Stimulated activated naive CD8-positive, alpha-beta T cell treated with anti-CD3 and anti-CD28 coated beads, Interleukin-15, Interleukin-2, amounts not matched to agents 100 U/mL and 50 U/mL, for 24 hours (primary cell): ENCODE measurements at regions not wholly inside any gene's neighbourhood (a gene's known extent, or its start where the extent isn't known, plus 50 kb on each side); places are given as distances from the start of the nearest gene placed in this dataset.
A peak's percentile ranks its signal among the peaks of the same experiment; 100 is the strongest.
"Not testable (repeated sequence)": the region's sequence is repeated elsewhere in the genome, so short reads cannot be mapped to it uniquely, and the experiment has no call there.

ENCODE experiments used
- ATAC-seq: fragments of 150-1000 bp; cut with Tn5 transposase; one replicate; pipeline ENCODE4 v1.10.0; 2021
- DNase-seq: peaks from one replicate; pipeline ENCODE4 v3.0.0; 2021

DNA sequence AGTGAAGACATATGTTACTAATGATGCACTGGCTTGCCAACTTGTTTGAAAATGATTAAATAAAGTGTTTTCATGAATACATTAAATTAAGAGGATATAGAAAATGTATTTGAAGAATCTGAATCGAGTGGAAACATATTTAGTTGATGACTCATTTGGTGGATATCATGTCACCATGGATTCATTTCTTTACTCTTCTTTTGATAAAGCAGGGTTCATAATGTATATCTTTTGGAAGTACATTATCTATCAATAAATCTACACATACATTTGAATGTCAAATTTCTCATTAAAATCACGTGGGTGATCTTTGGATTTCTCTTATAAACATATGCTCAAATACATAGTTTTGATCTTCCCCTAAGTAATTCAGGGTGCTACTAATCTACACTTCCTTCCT lies 1148.1 kb upstream of the ACO1 start:
- ATAC-seq, result no peak
- no peak for DNase-seq

GRCh38 chr9:31243386-31243785 lies 1141.1 kb upstream of the ACO1 start:
- DNase-seq, result no peak
- no peak for ATAC-seq

DNA sequence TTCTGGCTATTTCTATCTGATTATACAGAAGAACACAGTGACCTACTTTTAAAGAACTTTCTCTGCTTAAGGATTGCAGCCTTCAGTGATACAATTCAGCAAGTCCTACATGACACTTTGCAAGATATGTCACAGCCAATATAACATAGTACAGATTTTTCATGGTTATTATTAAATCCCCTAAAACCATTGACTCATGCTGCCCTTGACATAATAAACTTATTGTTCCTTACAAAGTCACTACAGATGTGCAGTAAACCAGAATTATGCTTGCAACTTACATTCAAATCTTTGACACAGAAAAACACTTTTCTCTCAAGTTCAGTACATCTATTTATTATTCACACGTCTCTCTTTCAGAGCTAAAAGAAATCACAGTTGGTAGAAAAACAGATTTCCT lies 1136.3 kb upstream of the ACO1 start:
- DNase-seq (no peak), ATAC-seq (no peak)

DNA sequence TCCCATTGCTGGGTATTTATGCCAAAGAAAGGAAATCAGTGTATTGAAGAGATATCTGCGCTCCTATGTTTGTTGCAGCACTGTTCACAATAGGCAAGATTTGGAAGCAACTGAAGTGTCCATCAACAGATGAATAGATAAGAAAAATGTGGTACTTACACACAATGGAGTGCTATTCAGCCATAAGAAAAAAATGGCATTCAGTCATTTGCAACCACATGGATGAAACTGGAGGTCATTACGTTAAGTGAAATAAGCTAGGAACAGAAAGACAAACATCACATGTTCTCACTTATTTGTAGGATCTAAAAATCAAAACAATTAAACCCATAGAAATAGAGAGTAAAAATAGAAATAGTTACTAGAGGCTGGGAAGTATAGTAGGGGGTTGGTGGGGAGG lies 1133.1 kb upstream of the ACO1 start:
- no peak for DNase-seq
- no peak for ATAC-seq

GRCh38 chr9:31253800-31254762 lies 1130.4 kb upstream of the ACO1 start:
- DNase-seq, result no peak
- no peak for ATAC-seq

DNA sequence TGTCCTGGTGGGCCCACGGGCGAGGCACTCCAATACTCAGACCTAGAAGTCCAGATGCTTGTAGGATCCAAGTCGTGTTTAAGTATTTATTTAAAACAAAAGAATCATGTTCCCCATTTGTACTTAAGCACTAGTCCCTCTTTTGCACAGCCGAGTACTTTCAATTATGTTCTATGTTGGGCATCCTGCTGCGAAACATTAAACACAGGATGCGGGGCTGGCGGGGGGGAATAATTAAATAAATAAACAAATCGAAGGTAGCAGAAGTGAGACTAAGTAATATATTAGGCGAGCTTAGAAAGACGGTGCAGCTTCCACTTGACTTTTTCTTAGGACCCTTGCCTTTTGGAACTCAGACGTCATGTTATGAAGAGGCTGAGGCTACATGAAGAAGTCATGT lies 1129.2 kb upstream of the ACO1 start:
- ATAC-seq, result no peak
- no peak for DNase-seq

GRCh38 chr9:31259824-31260223 lies 1124.6 kb upstream of the ACO1 start:
- no peak for DNase-seq
- ATAC-seq, result no peak

DNA sequence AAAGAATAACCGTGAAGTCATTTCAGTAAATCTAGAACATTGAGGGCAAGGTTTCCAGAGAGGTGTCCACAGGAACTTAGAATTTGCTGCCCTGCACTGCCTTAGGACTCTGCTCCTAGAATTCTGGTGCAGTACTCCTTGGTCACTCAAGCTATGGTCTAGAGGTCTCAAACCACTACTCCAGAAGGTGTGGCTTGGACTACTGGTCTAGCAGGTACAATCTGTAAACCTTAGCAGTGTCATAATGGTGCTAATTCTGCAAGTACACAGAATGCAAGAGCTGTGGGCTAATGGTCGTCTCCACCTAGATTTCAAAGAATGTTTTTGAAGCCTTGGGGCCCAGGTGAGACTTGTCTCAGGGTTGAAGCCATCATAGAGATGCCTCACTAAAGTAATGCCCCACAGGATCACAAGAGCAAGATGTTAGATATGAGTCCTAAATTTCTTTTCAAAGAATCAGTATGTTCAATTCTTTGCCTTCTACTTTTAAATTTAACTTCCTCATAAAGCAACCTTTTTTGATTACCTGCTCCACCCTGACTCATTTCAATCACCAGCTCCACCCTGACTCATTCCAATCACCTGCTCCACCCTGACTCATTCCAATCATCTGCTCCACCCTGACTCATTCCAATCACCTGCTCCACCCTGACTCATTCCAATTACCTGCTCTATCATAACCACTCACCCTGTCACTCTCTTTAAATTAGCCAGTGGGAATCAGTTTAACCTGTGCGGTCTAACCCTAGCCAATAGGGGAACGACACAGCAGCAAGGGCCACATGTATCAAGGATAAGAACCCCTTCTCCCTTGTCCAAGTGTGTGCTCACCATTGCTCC lies 1111.8 kb upstream of the ACO1 start:
- ATAC-seq, result peak; percentile 28
- no peak for DNase-seq

DNA sequence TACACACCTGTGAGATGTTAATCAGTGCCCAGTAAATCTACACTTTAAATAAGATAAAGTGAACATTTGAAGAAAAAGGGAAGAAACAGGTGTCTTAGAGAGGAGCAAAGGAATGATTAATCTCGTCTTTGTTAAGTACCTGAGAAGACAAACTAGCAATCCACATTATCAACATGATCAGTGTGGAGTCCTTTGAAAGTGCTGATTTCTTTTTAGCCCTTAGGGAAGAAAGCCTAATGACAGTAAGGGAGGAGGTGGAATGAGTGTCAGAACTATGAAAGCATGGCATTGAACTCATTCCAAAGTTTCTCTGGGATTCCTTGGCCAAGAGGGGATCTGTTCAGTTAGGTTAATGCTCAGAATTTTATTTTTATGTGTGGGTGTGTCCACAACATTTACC lies 1109.0 kb upstream of the ACO1 start:
- ATAC-seq (no peak), DNase-seq (no peak)

DNA sequence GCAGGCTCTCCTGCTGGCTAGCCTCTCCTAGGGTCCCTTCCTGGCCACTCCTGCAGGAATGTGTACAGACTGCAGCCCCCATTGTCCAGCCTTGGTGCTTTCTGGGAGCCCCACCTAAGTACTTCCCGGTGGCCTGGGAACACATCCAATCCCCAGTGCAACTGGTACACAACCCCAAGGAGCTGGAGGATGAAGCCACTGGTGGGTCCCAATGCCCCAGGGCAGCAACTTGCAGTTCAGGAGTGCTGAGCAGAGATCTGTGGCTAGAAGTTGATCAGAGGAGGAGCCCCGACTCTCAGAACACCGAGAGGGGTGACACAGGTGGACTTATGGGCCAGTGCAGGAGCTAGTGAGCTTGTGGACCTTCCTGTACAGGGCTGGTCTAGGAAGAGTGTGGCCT lies 1093.7 kb upstream of the ACO1 start:
- DNase-seq (no peak), ATAC-seq (no peak)

GRCh38 chr9:31302620-31303418 lies 1081.6 kb upstream of the ACO1 start:
- DNase-seq (no peak), ATAC-seq (peak; percentile 23)

GRCh38 chr9:31304576-31304975 lies 1079.9 kb upstream of the ACO1 start:
- no peak for DNase-seq
- no peak for ATAC-seq

DNA sequence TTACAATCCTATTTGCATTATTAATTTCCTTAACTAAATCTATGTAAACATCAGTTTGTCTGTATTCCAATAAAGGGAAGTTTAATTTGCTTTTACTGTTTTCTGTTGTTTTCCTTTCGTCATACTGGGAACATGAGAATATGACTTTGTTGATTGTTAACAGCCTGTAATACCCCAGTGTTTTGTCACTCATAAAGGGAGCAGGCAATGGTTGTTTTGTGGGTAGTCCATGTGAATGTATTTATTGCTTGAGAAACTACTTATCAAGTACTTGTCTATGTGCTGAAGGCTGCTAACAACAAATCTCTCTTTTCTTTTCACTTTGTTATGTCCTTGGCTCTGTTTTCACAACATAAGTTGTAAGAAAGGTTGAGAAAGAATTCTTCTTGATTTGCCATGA lies 1070.2 kb upstream of the ACO1 start:
- no peak for ATAC-seq
- DNase-seq, result no peak

DNA sequence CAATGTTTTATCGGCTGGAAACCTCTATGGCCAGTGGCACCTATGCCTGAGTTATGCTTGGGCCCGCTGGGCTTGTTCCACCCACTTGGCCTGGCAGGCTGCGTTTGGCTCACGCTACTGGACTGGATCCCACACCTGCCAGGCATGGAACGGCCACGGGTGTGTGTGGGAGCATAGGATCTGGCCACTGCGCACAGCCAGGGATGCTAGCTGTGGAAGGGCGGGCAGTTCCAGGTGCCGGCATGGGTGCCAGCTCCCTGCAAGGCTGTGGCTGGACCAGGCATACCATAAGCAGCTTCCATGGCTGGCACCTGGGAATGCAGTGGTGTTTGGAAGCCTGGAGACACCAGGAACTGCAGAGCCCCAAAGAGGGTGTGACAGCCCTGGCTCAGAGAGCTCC lies 1063.9 kb upstream of the ACO1 start:
- DNase-seq (no peak), ATAC-seq (no peak)

DNA sequence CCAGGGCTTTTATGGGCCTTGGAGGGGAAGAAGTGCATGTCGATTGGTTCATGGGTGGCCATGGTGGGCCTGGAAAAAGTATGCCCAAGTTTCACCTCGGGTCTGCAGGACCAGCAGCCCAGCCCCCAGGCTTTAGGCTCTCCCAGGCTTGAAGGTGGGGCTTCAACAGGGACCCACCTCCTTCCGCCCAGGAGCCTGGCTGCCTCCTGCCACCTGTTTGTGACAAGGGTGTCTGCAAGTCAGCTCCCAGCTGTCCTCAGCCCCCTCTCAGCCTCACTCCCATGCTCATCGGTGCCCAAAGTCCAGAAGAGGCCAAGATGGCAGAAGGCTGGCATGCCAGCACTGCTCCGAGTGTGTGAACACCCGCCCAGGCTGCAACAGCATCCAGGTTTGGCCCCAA lies 1063.2 kb upstream of the ACO1 start:
- ATAC-seq (no peak), DNase-seq (no peak)

DNA sequence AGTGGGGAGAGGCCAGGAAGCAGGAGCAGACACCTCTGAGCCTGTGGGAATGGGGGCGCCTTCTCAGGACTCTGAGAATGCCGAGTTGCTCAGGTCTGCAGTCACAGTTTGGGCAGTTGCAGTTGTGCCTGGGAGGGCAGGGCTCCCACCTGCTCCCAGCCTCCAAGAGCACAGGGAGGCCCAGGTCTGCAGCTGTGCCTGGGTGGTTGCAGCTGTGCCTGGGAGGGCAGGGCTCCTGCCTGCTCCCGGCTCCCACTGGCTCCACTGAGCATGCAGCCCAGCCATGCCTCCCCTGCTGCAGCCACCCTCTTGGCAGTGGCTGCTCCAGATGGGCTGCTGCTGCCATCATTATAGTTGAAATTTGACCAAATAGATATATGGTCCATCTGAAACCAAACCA lies 1062.8 kb upstream of the ACO1 start:
- DNase-seq (no peak), ATAC-seq (no peak)

DNA sequence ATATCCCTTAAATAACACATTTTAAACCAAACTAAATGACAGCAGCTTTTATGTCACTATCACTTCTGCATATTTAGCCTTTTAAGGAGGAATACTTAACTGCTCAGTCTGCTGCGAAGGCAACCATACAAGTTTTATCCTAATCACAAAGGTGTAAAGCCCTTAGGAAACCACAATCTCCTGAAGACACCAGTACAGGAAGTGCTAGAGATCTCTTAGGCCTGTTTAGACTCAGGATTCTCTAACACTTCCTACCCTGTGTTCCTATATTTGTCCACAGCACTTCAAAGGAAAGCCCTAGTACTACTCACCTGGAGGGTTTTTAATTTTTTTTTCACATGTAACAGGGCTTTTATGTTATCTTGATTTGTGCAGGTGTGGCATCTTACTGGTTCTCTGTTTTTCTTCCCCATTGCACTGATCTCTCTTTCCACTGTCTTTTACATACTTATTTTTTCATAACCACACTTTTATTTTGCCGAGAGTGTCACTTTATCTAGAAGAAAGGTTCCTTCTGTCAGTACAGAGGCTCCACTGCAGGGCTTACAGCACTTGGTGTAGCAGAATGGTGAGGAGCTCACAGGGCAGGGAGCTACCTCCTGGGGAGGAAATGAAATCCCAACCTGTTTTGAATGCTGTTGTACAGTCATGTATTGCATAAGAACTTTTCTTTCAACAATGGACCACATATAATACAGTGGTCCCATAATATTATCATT lies 1060.6 kb upstream of the ACO1 start:
- no peak for DNase-seq
- peak; percentile 49 for ATAC-seq

- DNase-seq (no peak), ATAC-seq (peak; percentile 23)
Measured at GRCh38 chr9:31325778-31326177, 1058.7 kb upstream of the ACO1 start.

- not testable (repeated sequence) for DNase-seq, ATAC-seq
Measured at GRCh38 chr9:31326883-31327282, 1057.6 kb upstream of the ACO1 start.

DNA sequence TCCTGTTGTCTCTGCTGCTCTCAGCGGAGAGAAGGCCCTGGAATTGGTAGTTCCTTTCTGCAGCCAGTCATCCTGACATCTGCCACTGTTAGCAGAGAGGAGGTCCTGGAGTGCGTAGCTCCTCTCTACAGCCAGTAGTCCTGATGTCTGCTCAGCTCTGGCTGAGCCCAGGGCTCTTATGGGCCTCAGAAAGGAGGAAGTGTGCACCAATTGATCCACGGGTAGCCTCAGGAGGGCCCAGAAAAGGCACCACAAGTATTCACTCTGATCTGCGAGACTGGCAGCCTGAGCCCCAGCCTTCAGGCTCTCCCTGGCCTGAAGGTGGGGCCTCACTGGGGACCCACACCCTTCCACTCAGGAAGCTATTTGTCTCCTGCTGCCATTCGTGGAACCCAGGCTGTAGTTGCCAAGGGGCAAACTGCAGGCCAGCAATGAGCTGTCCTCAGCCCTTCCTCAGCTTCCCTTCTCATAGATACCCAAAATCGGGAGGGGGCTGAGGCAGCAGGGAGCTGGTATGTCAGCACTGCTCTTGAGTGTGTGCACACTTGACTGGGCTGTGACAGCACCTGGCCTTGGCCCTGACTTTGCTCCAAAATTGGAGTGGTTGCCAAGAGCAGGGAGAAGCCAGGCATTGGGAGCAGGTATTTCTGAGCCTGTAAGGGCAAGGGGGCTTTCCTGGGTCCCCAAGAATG lies 1049.5 kb upstream of the ACO1 start:
- no peak for ATAC-seq
- DNase-seq, result no peak
